ENCODE measurements at regions not wholly inside any gene's neighbourhood (a gene's known extent, or its start where the extent isn't known, plus 50 kb on each side); places are given as distances from the start of the nearest gene placed in this dataset.
"Not testable (repeated sequence)": the region's sequence is repeated elsewhere in the genome, so short reads cannot be mapped to it uniquely, and the experiment has no call there.

GRCh38 chr10:3874610-3874989 lies 89.6 kb upstream of the KLF6 start:
- not testable (repeated sequence) for DNase-seq (ENCODE audit: low spot score)

GRCh38 chr10:3873728-3874461 lies 88.9 kb upstream of the KLF6 start:
- no peak for DNase-seq (ENCODE audit: low spot score)

- no peak for DNase-seq (ENCODE audit: low spot score)
Measured at GRCh38 chr10:3872712-3873329, 87.8 kb upstream of the KLF6 start.

DNA sequence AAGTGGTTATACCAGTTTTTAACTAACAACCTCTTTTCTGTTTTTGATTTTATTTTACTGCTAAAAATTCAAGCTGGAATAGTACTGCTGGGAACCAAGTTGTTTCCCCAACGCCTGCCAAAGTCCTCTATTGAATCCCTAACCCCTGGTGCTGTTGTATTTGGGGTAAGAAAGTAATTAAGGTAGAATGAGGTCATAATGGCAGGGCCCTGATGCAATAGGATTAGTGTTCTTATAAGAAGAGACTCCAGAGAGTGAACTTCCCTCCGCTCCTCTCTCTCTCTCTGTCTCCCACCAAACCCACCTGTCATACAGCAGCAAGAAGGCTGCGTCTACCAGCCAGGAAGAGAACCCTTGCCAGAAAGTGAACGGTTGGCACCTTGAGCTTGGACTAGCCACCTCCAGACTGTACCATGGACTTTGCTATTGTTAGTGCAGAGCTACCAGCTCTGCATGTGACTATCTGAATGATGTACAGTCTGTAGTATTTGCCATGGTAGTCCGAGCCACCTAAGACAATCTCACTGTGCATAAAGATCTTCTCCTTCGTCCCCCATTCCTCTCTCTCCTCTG lies 86.5 kb upstream of the KLF6 start:
- DNase-seq (ENCODE audit: low spot score), result no peak

DNA sequence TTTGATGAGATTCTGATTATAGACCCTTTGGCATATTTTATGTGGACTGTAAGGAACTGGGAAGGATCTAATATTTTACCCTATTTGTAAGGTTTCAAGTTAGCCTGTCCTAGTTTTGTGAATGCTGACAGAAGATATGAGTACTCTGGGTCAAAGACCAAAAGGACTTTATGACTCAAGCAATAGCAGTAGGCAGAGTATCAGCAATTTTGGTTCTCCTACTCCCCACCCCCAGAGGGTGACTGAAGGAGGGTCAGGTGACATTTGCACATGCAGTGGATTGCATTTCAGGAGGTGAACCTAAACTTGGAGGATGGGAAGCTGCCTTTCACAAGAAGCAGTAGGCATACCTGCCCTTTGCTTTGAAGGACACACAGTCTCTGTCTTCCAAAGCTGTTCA lies 84.0 kb upstream of the KLF6 start:
- no peak for DNase-seq (ENCODE audit: low spot score)

DNA sequence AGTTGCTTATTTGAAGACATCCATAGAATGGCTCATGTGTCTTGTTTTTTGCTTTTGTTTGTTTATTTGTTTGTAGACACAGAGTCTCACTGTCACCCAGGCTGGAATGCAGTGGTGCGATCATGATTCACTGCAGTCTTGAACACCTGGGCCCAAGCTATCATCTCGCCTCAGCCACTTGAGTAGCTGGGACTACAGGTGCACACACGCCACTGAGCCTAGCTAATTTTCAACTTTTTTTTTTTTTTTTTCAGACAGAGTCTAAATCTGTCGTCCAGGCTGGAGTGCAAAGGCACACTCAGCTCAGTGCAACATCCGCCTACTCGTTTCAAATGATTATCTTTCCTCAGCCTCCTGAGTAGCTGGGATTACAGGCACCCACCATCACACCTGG lies 83.3 kb upstream of the KLF6 start:
- DNase-seq (ENCODE audit: low spot score), result no peak

GRCh38 chr10:3867454-3868270 lies 82.7 kb upstream of the KLF6 start:
- no peak for DNase-seq (ENCODE audit: low spot score)

- no peak for DNase-seq (ENCODE audit: low spot score)
Measured at GRCh38 chr10:3866332-3866731, 81.3 kb upstream of the KLF6 start.

GRCh38 chr10:3865565-3865964 lies 80.6 kb upstream of the KLF6 start:
- DNase-seq (ENCODE audit: low spot score), result no peak

GRCh38 chr10:3861795-3862194 lies 76.8 kb upstream of the KLF6 start:
- no peak for DNase-seq (ENCODE audit: low spot score)

DNA sequence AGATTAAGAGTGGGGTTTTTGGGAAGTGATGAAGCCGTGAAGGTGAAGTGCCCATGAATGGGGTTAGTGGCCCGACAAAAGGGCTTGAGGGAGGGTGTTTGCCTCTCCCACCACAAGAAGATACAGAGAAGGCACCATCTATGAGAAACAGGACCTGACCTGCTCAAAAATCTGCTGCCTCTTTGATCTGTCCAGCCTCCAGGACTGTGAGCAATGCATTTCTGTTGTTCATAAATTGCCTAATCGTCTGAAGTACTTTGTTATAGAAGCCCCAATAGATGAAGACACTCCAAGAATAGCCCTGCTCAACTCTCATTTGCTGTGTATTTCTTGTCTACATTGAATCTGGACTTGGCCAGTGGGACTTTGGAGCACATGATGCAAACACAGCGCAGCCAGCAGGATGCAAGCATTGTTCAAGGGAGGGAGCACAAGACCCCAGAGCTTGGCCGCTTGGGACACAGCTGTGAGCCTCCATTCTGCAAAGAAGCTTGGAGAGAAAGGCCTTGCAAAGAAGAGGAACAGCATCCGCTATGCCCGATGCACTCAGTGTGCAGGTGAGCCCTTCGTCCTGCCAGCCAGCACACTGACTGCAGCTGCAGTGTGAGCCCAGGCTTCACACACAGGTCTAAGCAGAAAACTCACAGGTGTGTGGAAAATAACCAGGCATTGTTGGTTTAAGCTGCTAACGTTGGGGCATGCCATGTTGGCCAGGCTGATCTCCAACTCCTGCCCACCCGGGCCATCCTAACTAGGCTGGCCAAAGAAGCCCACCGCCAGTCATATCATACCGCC lies 73.2 kb upstream of the KLF6 start:
- DNase-seq (ENCODE audit: low spot score), result no peak

GRCh38 chr10:3857318-3857717 lies 72.3 kb upstream of the KLF6 start:
- DNase-seq (ENCODE audit: low spot score), result no peak

DNA sequence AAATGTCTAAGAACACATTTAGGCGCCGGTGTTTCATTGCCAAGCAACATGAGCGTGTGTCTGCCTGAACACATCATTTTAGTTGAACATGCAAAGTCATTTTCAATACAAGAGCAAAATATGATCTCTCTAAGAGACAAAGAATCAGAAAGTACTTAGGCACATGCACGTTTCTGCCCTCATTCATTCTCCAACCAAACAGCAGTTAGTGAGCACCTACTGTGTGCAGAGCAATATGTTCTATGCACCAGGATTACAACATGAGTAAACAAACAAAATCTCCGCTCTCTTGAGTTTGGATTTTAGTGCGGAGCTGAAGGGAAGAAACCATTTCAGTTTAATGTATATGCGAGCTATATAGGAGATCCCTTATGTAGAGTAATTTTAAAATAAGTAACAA lies 71.6 kb upstream of the KLF6 start:
- no peak for DNase-seq (ENCODE audit: low spot score)

GRCh38 chr10:3853547-3854303 lies 68.7 kb upstream of the KLF6 start:
- peak; percentile 34 for DNase-seq (ENCODE audit: low spot score)

GRCh38 chr10:3853016-3853415 lies 68.0 kb upstream of the KLF6 start:
- DNase-seq (ENCODE audit: low spot score), result no peak

DNA sequence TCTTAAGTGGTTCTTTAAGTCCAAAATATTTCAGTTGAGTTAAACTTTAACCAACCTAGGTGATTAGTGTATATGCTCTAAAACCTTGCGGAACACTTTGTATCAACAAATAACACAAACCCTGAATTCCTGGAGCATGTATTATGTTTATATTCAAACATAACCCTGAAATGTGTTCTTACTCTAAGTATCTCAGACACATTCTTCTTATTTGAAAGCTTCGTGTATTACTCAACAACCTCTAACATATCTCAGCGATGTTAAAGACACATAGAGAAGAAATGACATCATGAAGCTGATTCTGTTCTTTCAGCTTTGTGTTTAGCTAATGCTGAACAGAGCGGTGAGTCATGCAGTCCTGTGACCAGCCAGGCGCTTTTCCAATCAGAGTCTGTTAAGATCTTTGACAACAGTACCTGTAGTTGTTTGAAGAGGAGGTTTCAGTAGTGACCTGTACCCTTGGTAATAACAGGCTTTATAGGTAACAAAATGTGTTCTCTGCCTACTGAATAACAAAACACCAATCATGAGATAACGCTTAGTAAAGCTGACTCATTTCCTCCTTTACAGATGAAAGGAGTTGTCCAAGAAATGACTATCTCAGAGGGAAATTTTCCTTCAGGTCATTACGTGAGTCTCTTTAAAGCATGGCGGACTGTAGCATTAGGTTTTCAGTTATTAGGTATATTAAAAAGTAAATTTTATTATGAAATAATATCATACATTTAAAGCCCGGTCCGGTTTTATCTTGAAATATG lies 67.3 kb upstream of the KLF6 start:
- DNase-seq (ENCODE audit: low spot score), result peak; percentile 64

DNA sequence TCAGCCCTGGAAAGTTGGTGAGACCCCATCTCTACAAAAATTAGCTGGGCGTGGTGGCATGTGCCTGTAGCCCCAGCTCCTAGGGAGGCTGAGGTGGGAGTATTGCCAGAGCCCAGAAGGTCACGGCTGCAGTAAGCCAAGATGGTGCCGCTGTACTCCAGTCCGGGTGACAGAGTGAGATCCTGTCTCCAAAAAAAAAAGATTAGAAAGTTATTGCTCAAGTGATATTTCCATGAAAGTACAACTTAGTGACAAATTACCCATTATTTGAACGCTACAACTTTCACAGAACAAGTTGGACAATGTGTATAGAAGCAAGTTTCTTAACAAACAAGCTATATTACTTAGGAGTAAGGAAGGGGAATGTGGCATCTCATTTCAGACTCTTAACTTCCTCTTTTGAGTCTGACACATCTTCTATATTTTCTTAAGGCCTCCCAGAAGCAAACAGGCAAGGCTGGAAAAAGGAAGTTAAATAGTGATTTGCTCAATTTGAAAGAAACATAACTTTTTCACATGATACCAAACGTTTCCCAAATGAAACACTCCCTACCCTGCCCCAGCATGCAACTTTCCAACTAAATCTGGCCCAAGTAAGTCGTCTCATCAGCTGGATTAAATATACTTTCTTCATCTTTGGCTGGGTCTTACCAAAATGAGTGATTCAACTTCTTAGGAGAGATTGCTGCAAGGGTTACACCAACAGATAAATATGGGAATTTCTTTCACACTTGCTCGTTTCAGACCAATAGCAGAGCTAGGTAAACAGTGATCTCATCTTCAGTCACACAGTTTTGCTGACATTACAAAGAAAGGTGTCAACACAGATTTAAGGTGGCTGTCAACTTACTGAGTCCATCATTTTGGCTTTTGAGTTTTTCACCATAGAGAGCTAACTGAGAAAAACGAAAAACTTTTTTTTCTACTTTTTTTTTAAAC lies 66.3 kb upstream of the KLF6 start:
- no peak for DNase-seq (ENCODE audit: low spot score)

DNA sequence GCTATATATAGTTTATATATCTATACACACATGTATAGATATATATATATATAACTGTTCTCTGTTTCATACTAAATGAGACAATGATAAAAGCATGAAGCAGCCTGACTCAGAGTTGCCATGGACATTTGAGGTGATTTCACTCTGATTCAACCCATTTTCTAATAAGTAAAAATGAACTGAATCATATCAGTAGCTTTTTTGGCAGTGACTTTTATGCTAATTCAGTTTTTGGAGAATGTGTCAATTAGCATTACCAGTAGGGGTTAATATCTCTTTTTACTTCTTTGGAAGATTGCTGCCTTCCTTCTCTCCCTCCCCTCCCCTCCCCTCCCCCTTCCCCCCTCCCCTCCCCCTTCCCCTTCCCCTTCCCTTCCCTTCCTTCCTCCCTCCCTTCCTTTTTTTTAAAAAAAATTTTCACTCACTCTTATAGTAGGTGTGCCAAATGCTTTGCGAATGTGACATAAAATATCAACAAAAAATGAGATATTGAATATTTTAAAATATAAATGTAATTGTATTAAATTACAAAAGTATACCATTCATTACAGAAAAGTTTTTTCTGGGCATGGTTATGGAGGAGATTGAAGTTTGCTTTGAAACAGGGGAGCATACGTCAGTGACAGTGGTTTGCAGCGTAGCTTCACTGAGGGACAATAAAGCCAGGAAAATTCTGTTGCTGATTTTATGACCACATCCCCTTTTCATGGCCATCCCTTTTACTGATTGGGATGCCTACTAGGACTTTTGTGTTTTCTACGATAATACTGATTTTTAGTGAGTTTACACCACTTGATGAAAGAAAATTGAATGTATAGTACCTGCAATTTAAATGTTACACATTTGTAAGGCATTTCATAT lies 64.0 kb upstream of the KLF6 start:
- no peak for DNase-seq (ENCODE audit: low spot score)
